Mesenchymal stem cell (in vitro differentiated cells and primary cell): ENCODE measurements at regions not wholly inside any gene's neighbourhood (a gene's known extent, or its start where the extent isn't known, plus 50 kb on each side); places are given as distances from the start of the nearest gene placed in this dataset.

ENCODE experiments used
- DNase-seq: peaks from one replicate; pipeline ENCODE4 v3.0.0-alpha.2; 2013
- H2AFZ ChIP-seq: one replicate; pipeline ENCODE4 v1.6.1; 2013; ENCODE audit warnings: low read depth, mild to moderate bottlenecking, control low read depth, inconsistent platforms, low read length, moderate library complexity
- H2AK5ac ChIP-seq: 2 replicates; pipeline ENCODE4 v1.6.1; 2013; ENCODE audit warnings: low read length, moderate library complexity, mild to moderate bottlenecking, inconsistent platforms; ENCODE audit not compliant: severe bottlenecking
- H2BK120ac ChIP-seq: one replicate; pipeline ENCODE4 v1.6.1; 2013; ENCODE audit warnings: low read depth, mild to moderate bottlenecking, inconsistent platforms, low read length, moderate library complexity
- H2BK12ac ChIP-seq, 2 experiments: one replicate each; pipeline ENCODE4 v1.6.1; 2013; ENCODE audit warnings: inconsistent platforms in 2 of 2, low read length in 2 of 2, mild to moderate bottlenecking in 2 of 2, moderate library complexity in 2 of 2, control low read depth in 1 of 2
- H2BK15ac ChIP-seq: one replicate; pipeline ENCODE4 v1.6.1; 2013; ENCODE audit warnings: mild to moderate bottlenecking, low read depth, inconsistent platforms; ENCODE audit not compliant: poor library complexity, severe bottlenecking
- H2BK5ac ChIP-seq: 2 replicates; pipeline ENCODE4 v1.6.1; 2013; ENCODE audit warnings: low read depth, mild to moderate bottlenecking, low read length, control low read depth, inconsistent platforms; ENCODE audit not compliant: poor library complexity, severe bottlenecking
- H3K14ac ChIP-seq, 2 experiments: one replicate each; pipeline ENCODE4 v1.6.1; 2013; ENCODE audit warnings: inconsistent platforms in 2 of 2, low read length in 2 of 2, control low read depth in 1 of 2, mild to moderate bottlenecking in 1 of 2, moderate library complexity in 1 of 2
- H3K18ac ChIP-seq, 2 experiments: one replicate each; pipeline ENCODE4 v1.6.1; 2013; ENCODE audit warnings: inconsistent platforms in 2 of 2, low read length in 2 of 2, control low read depth in 1 of 2, low read depth in 1 of 2, mild to moderate bottlenecking in 1 of 2
- H3K23ac ChIP-seq, 2 experiments: one replicate each; pipeline ENCODE4 v1.6.1; 2013; ENCODE audit warnings: inconsistent platforms in 2 of 2, low read length in 2 of 2, mild to moderate bottlenecking in 2 of 2, moderate library complexity in 2 of 2, control low read depth in 1 of 2
- H3K27ac ChIP-seq: 2 replicates; pipeline ENCODE4 v1.5.1; 2013; ENCODE audit warnings: mild to moderate bottlenecking, moderate library complexity, low read length, control low read depth, inconsistent platforms; ENCODE audit not compliant: poor library complexity, severe bottlenecking
- H3K27me3 ChIP-seq, 2 experiments: 2 replicates each; pipeline versions ENCODE4 v1.6.1 to v1.7.0; 2013; ENCODE audit warnings: low read length in 2 of 2, mild to moderate bottlenecking in 2 of 2, moderate library complexity in 2 of 2, control low read depth in 1 of 2, inconsistent platforms in 1 of 2; ENCODE audit not compliant: control insufficient read depth in 1 of 2, insufficient read depth in 1 of 2
- H3K36me3 ChIP-seq, 2 experiments: 2 replicates each; pipeline versions ENCODE4 v1.6.1 to v1.7.0; 2013; ENCODE audit warnings: low read length in 2 of 2, control low read depth in 1 of 2, inconsistent platforms in 1 of 2, low read depth in 1 of 2, mild to moderate bottlenecking in 1 of 2; ENCODE audit not compliant: insufficient read depth in 2 of 2, control insufficient read depth in 1 of 2
- H3K4ac ChIP-seq, 2 experiments: one replicate each; pipeline ENCODE4 v1.6.1; 2013; ENCODE audit warnings: inconsistent platforms in 2 of 2, low read length in 2 of 2, mild to moderate bottlenecking in 2 of 2, moderate library complexity in 2 of 2, control low read depth in 1 of 2, low read depth in 1 of 2
- H3K4me1 ChIP-seq: 2 replicates; pipeline ENCODE4 v1.6.1; 2013; ENCODE audit warnings: low read depth, low read length, control low read depth; ENCODE audit not compliant: control insufficient read depth, insufficient read depth
- H3K4me2 ChIP-seq: 2 replicates; pipeline ENCODE4 v1.6.1; 2013; ENCODE audit warnings: low read length, mild to moderate bottlenecking, inconsistent platforms; ENCODE audit not compliant: poor library complexity, severe bottlenecking
- H3K4me3 ChIP-seq, 2 experiments: 2 replicates each; pipeline versions ENCODE4 v1.5.1 to v1.7.0; 2013; ENCODE audit warnings: low read length in 2 of 2, mild to moderate bottlenecking in 2 of 2, control low read depth in 1 of 2, low read depth in 1 of 2; ENCODE audit not compliant: insufficient read depth in 1 of 2
- H3K79me1 ChIP-seq: replicated peaks from 2 replicates; pipeline ENCODE4 v1.6.1; 2013; ENCODE audit warnings: mild to moderate bottlenecking, control low read depth, low read length, inconsistent platforms; ENCODE audit not compliant: poor library complexity, severe bottlenecking
- H3K9ac ChIP-seq: 2 replicates; pipeline ENCODE4 v1.7.0; 2013; ENCODE audit warnings: mild to moderate bottlenecking, low read length, moderate library complexity
- H3K9me3 ChIP-seq: 2 replicates; pipeline ENCODE4 v1.7.0; 2013; ENCODE audit warnings: mild to moderate bottlenecking, low read length; ENCODE audit not compliant: control insufficient read depth
- H4K8ac ChIP-seq: one replicate; pipeline ENCODE4 v1.6.1; 2013; ENCODE audit warnings: inconsistent platforms, mild to moderate bottlenecking, low read length, moderate library complexity
- H4K91ac ChIP-seq: one replicate; pipeline ENCODE4 v1.6.1; 2013; ENCODE audit warnings: mild to moderate bottlenecking, low read length, inconsistent platforms
- WGBS: methylation state at CpG from one replicate; pipeline ENCODE4 v1.1.7; 2013; ENCODE audit warnings: mixed read lengths; 5-methylcytosine and 5-hydroxymethylcytosine counted together

GRCh38 chr13:95382411-95382810 is 81.2 kb upstream of the ABCC4 start:
- no peak overlapping the region for H3K4me2 ChIP-seq
- WGBS = 71% methylated on average over 1 of the region's 2 CpGs
- H3K18ac ChIP-seq = no peak overlapping the region
- no peak overlapping the region for H3K23ac ChIP-seq
- no peak overlapping the region for H2BK120ac ChIP-seq
- H3K79me1 ChIP-seq = no peaks in the 10 kb centered on the region
- no peak overlapping the region for H4K91ac ChIP-seq
- peaks cover 7% of the 10 kb centered on the region for H3K4me1 ChIP-seq
- H3K27me3 ChIP-seq = peaks cover 0 to 8% of the 10 kb centered on the region in 2 experiments
- H3K9me3 ChIP-seq = no peaks in the 10 kb centered on the region
- H3K9ac ChIP-seq = no peak overlapping the region
- DNase-seq = no peak
- H2AFZ ChIP-seq = no peak overlapping the region
- H3K4me3 ChIP-seq = no peak overlapping the region
- H3K36me3 ChIP-seq = no peaks in the 10 kb centered on the region
- no peak overlapping the region for H2BK12ac ChIP-seq
- no peak overlapping the region for H2BK15ac ChIP-seq
- H2AK5ac ChIP-seq = no peak overlapping the region
- H3K4ac ChIP-seq = no peak overlapping the region
- no peak overlapping the region for H3K14ac ChIP-seq
- no peak overlapping the region for H2BK5ac ChIP-seq
- no peak overlapping the region for H3K27ac ChIP-seq
- H4K8ac ChIP-seq = no peak overlapping the region

GRCh38 chr13:95382916-95383315 is 81.7 kb upstream of the ABCC4 start:
- Histone ChIP-seq H3K9ac (no peak overlapping the region), H3K18ac (no peak overlapping the region), H2AFZ (no peak overlapping the region), H3K9me3 (no peaks in the 10 kb centered on the region), H3K4ac (no peak overlapping the region), H2AK5ac (no peak overlapping the region), H2BK5ac (no peak overlapping the region), H3K27me3 (peaks cover 0 to 8% of the 10 kb centered on the region in 2 experiments), H4K91ac (no peak overlapping the region), H3K79me1 (no peaks in the 10 kb centered on the region), H3K4me1 (peaks cover 7% of the 10 kb centered on the region), H4K8ac (no peak overlapping the region), H3K4me2 (no peak overlapping the region), H3K14ac (no peak overlapping the region), H2BK15ac (no peak overlapping the region), H2BK120ac (no peak overlapping the region), H3K36me3 (no peaks in the 10 kb centered on the region), H2BK12ac (peak overlapping the region in 1 of 2 experiments; percentile 57), H3K27ac (no peak overlapping the region), H3K23ac (no peak overlapping the region), H3K4me3 (no peak overlapping the region)
- DNase-seq = no peak
- 96% methylated on average over 3 of the region's 4 CpGs for WGBS

DNA sequence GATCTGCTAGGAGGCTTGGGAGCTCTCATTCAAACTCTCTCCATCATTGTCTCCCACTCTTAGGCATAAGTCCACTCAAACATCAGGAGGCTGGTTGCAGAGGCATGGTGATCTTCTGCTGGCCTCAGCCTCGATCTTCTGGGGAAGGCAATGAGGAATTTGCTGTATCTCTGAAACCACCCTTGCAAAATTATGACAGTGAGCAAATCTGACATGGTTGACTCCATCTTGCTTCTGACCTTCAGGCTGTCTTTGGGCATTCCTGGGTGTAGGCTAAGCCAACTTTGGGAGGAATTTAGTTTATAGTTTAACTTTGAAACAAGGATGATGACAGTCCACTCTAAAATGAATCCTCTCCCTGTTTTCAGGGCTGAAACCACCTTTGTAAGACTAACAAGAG is 84.1 kb upstream of the ABCC4 start:
- 95% methylated on average over 1 of the region's 1 CpG for WGBS

GRCh38 chr13:95385798-95386197 is 84.5 kb upstream of the ABCC4 start:
- Histone ChIP-seq H2BK12ac (no peak overlapping the region), H3K9ac (no peak overlapping the region), H2AK5ac (no peak overlapping the region), H3K79me1 (no peaks in the 10 kb centered on the region), H2BK120ac (no peak overlapping the region), H2AFZ (no peak overlapping the region), H3K4me1 (peaks cover 6% of the 10 kb centered on the region), H3K4me2 (no peak overlapping the region), H3K4ac (no peak overlapping the region), H3K9me3 (no peaks in the 10 kb centered on the region), H3K36me3 (no peaks in the 10 kb centered on the region), H3K27me3 (peaks cover 3 to 5% of the 10 kb centered on the region in 2 experiments), H4K91ac (no peak overlapping the region), H3K4me3 (no peak overlapping the region), H2BK5ac (no peak overlapping the region), H2BK15ac (no peak overlapping the region), H3K27ac (no peak overlapping the region), H3K18ac (peak overlapping the region in 1 of 2 experiments; percentile 21), H4K8ac (no peak overlapping the region), H3K14ac (no peak overlapping the region), H3K23ac (no peak overlapping the region)
- WGBS = no CpG with 5 or more reads among the region's 1 CpG
- no peak for DNase-seq

More for the DNA sequence above, 84.1 kb upstream of the ABCC4 start:
- Histone ChIP-seq H2BK15ac (no peak overlapping the region), H4K8ac (no peak overlapping the region), H3K4me2 (no peak overlapping the region), H3K27ac (no peak overlapping the region), H2BK5ac (no peak overlapping the region), H3K36me3 (no peaks in the 10 kb centered on the region), H3K9me3 (no peaks in the 10 kb centered on the region), H2AFZ (no peak overlapping the region), H3K4ac (no peak overlapping the region), H3K4me1 (peaks cover 6% of the 10 kb centered on the region), H3K27me3 (peaks cover under 1 to 3% of the 10 kb centered on the region in 2 experiments), H4K91ac (no peak overlapping the region), H2BK12ac (no peak overlapping the region), H2AK5ac (no peak overlapping the region), H3K23ac (no peak overlapping the region), H3K18ac (no peak overlapping the region), H3K14ac (no peak overlapping the region), H3K9ac (no peak overlapping the region), H3K4me3 (no peak overlapping the region), H2BK120ac (no peak overlapping the region), H3K79me1 (no peaks in the 10 kb centered on the region)
- no peak for DNase-seq
